Kidney (tissue), 13 donors: ENCODE measurements at regions not wholly inside any gene's neighbourhood (a gene's known extent, or its start where the extent isn't known, plus 50 kb on each side); places are given as distances from the start of the nearest gene placed in this dataset.

Source experiments
- DNase-seq, 5 donors: peaks; one replicate each; pipeline ENCODE4 v3.0.0-alpha.2; 2013 to 2020
- FAIRE-seq: peaks from 2 replicates; lab custom pipeline; 2012; peaks lifted over from hg19 to GRCh38; lab: Jason Lieb, UNC
- H3K27ac ChIP-seq, 2 donors: one replicate each; pipeline ENCODE4 v1.7.0; 2013; ENCODE audit warnings: low read depth in 2 of 2, low read length in 2 of 2, inconsistent platforms in 1 of 2
- H3K27me3 ChIP-seq: one replicate; pipeline ENCODE4 v1.7.1; 2013; ENCODE audit warnings: low read length, inconsistent platforms; ENCODE audit not compliant: control insufficient read depth, insufficient read depth
- H3K36me3 ChIP-seq, 3 donors: one replicate each; pipeline versions ENCODE4 v1.7.0 to v1.7.1; 2013; ENCODE audit warnings: low read length in 3 of 3, control low read depth in 1 of 3, inconsistent platforms in 1 of 3; ENCODE audit not compliant: insufficient read depth in 3 of 3, control insufficient read depth in 2 of 3
- H3K4me1 ChIP-seq, 3 donors: one replicate each; pipeline versions ENCODE4 v1.7.0 to v1.7.1; 2013; ENCODE audit warnings: low read length in 3 of 3, inconsistent platforms in 1 of 3, low read depth in 1 of 3; ENCODE audit not compliant: control insufficient read depth in 2 of 3, insufficient read depth in 2 of 3
- H3K4me3 ChIP-seq, 3 donors: one replicate each; pipeline versions ENCODE4 v1.7.0 to v1.8.1; 2013; ENCODE audit warnings: low read length in 3 of 3, control low read depth in 1 of 3, inconsistent platforms in 1 of 3
- H3K9ac ChIP-seq, 3 donors: one replicate each; pipeline versions ENCODE4 v1.7.0 to v1.7.1; 2013; ENCODE audit warnings: low read length in 3 of 3, control low read depth in 1 of 3, inconsistent platforms in 1 of 3
- H3K9me3 ChIP-seq, 3 donors: one replicate each; pipeline versions ENCODE4 v1.7.0 to v1.7.1; 2013; ENCODE audit warnings: low read length in 3 of 3, control low read depth in 1 of 3, inconsistent platforms in 1 of 3; ENCODE audit not compliant: control insufficient read depth in 2 of 3, insufficient read depth in 1 of 3
- intact Hi-C: fragments of 100-400 bp; cut with DNase I; formaldehyde crosslinking; loops from one replicate; pipeline ENCODE4 v1.11.1; 2022
- TF ChIP-seq, protein P1 (sequence below): IDR thresholded peaks from 3 replicates; pipeline ENCODE4 v1.5.1; 2012; ENCODE audit warnings: mild to moderate bottlenecking, moderate library complexity, borderline replicate concordance; ENCODE audit not compliant: insufficient read depth; ENCODE audit errors: extremely low read depth
- donor health status: control.
- donor health status: control.
- donor health status: control.
- donor health status: control.
- donor health status: control.
- donor health status: DM: yes; HTN: yes; CAD: no.
- donor health status: Normal renal cell carcinoma (clear cell type).

- TF ChIP-seq, protein P1, sequence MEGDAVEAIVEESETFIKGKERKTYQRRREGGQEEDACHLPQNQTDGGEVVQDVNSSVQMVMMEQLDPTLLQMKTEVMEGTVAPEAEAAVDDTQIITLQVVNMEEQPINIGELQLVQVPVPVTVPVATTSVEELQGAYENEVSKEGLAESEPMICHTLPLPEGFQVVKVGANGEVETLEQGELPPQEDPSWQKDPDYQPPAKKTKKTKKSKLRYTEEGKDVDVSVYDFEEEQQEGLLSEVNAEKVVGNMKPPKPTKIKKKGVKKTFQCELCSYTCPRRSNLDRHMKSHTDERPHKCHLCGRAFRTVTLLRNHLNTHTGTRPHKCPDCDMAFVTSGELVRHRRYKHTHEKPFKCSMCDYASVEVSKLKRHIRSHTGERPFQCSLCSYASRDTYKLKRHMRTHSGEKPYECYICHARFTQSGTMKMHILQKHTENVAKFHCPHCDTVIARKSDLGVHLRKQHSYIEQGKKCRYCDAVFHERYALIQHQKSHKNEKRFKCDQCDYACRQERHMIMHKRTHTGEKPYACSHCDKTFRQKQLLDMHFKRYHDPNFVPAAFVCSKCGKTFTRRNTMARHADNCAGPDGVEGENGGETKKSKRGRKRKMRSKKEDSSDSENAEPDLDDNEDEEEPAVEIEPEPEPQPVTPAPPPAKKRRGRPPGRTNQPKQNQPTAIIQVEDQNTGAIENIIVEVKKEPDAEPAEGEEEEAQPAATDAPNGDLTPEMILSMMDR, result no peak
- Histone ChIP-seq H3K9ac (no peak overlapping the region), H3K4me3 (no peak overlapping the region), H3K27ac (no peak overlapping the region), H3K27me3 (no peaks in the 10 kb centered on the region), H3K4me1 (no peaks in the 10 kb centered on the region), H3K36me3 (no peaks in the 10 kb centered on the region), H3K9me3 (no peaks in the 10 kb centered on the region)
- intact Hi-C loops, result no loop called here
- DNase-seq, result no peak
- FAIRE-seq, result no peak
Observed at GRCh38 chr3:22156868-22157267, 405.9 kb upstream of the ZNF385D start.

DNA sequence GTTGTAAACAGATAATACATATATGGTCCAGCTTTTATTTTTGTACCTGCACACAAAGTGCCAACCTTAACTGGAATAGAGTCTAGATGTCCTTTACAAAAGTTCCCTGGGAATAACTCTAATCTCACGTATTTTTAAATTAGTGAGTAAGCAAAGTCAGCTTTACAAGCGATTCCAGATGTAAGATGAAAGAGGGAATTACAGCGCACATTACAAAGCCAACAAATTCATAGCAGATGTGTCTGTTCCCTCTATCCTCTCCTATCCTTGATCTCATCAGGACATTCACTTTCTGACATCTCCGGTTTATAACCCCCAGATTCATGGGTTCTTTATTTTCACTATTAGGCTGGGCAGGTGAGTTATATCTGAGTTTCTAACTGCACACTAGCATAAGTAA, 406.8 kb upstream of the ZNF385D start:
- no peak overlapping the region for H3K4me3 ChIP-seq
- DNase-seq, result no peak
- H3K27ac ChIP-seq, result no peak overlapping the region
- H3K4me1 ChIP-seq, result no peaks in the 10 kb centered on the region
- intact Hi-C loops, result no loop called here
- H3K27me3 ChIP-seq, result no peaks in the 10 kb centered on the region
- FAIRE-seq, result no peak
- no peaks in the 10 kb centered on the region for H3K9me3 ChIP-seq
- H3K9ac ChIP-seq, result no peak overlapping the region
- no peaks in the 10 kb centered on the region for H3K36me3 ChIP-seq
- TF ChIP-seq, protein P1, result no peak

GRCh38 chr3:22159004-22159695, 408.1 kb upstream of the ZNF385D start:
- Histone ChIP-seq H3K36me3 (no peaks in the 10 kb centered on the region), H3K4me3 (no peak overlapping the region), H3K27ac (no peak overlapping the region), H3K27me3 (no peaks in the 10 kb centered on the region), H3K4me1 (no peaks in the 10 kb centered on the region), H3K9ac (no peak overlapping the region), H3K9me3 (no peaks in the 10 kb centered on the region)
- intact Hi-C loops, result no loop called here
- FAIRE-seq, result no peak
- DNase-seq, result no peak
- TF ChIP-seq, protein P1, result no peak

- no peaks in the 10 kb centered on the region for H3K9me3 ChIP-seq
- FAIRE-seq, result no peak
Observed at GRCh38 chr3:22161315-22161714, 410.3 kb upstream of the ZNF385D start.

More at GRCh38 chr3:22161315-22161714, 410.3 kb upstream of the ZNF385D start:
- no peaks in the 10 kb centered on the region for H3K4me1 ChIP-seq
- H3K27ac ChIP-seq, result no peak overlapping the region
- no peak overlapping the region for H3K9ac ChIP-seq
- no peak overlapping the region for H3K4me3 ChIP-seq
- no peaks in the 10 kb centered on the region for H3K36me3 ChIP-seq
- DNase-seq, result no peak
- no peaks in the 10 kb centered on the region for H3K27me3 ChIP-seq
- TF ChIP-seq, protein P1, result no peak
- intact Hi-C loops, result no loop called here
